CD4-positive, alpha-beta T cell (primary cell): ENCODE measurements at regions not wholly inside any gene's neighbourhood (a gene's known extent, or its start where the extent isn't known, plus 50 kb on each side); places are given as distances from the start of the nearest gene placed in this dataset.

Experiments
- ATAC-seq: fragments of 200-7000 bp; cut with Tn5 transposase; one replicate; pipeline ENCODE4 v1.10.0; 2022; ENCODE audit warnings: mild to moderate bottlenecking; ENCODE audit not compliant: poor library complexity
- CTCF ChIA-PET: fragments of 350-600 bp; sonication (Branson Sonifier 250); formaldehyde crosslinking; loops from one replicate; lab custom pipeline; 2021; ENCODE audit warnings: antibody characterized with exemption, inconsistent platforms; lab: Charles Lee
- POLR2A ChIA-PET: fragments of 350-600 bp; sonication (Branson Sonifier 250); formaldehyde crosslinking; loops from one replicate; lab custom pipeline; 2021; ENCODE audit warnings: antibody characterized with exemption, inconsistent platforms; lab: Charles Lee
- DNase-seq, 14 experiments: peaks; one replicate each; pipeline ENCODE4 v3.0.0-alpha.2; 2013 to 2020; ENCODE audit warnings: mixed read lengths in 2 of 14
- H3K27ac ChIP-seq, 2 donors: one replicate each; pipeline versions ENCODE4 v1.5.1 to v1.7.0; 2013; ENCODE audit warnings: low read length in 2 of 2, low read depth in 1 of 2, mild to moderate bottlenecking in 1 of 2
- H3K27me3 ChIP-seq, 2 experiments: 1 replicate in 1 of 2; 2 replicates in 1 of 2; pipeline versions ENCODE4 v1.6.1 to v1.7.0; 2013; ENCODE audit warnings: low read length in 2 of 2, control low read depth in 1 of 2, mild to moderate bottlenecking in 1 of 2, moderate library complexity in 1 of 2; ENCODE audit not compliant: insufficient read depth in 2 of 2, control insufficient read depth in 1 of 2
- H3K36me3 ChIP-seq: one replicate; pipeline ENCODE4 v1.6.1; 2013; ENCODE audit warnings: low read length, control low read depth; ENCODE audit not compliant: insufficient read depth
- H3K4me1 ChIP-seq: one replicate; pipeline ENCODE4 v1.6.1; 2013; ENCODE audit warnings: low read length, control low read depth; ENCODE audit not compliant: insufficient read depth
- H3K4me3 ChIP-seq: one replicate; pipeline ENCODE4 v1.5.1; 2013; ENCODE audit warnings: mild to moderate bottlenecking, low read length, moderate library complexity
- H3K9me3 ChIP-seq, 2 experiments: 1 replicate in 1 of 2; 2 replicates in 1 of 2; pipeline versions ENCODE4 v1.6.1 to v1.7.0; 2013; ENCODE audit warnings: low read length in 2 of 2, mild to moderate bottlenecking in 2 of 2, control low read depth in 1 of 2, moderate library complexity in 1 of 2; ENCODE audit not compliant: control insufficient read depth in 1 of 2, insufficient read depth in 1 of 2
- H3K27ac Mint-ChIP-seq: one replicate; pipeline ENCODE4 v1.8.0; 2020; ENCODE audit warnings: mixed read lengths
- H3K27me3 Mint-ChIP-seq: one replicate; pipeline ENCODE4 v1.8.0; 2021; ENCODE audit warnings: mixed read lengths
- H3K36me3 Mint-ChIP-seq: one replicate; pipeline ENCODE4 v1.8.0; 2021; ENCODE audit warnings: low read depth, mixed read lengths
- H3K4me1 Mint-ChIP-seq: one replicate; pipeline ENCODE4 v1.8.0; 2021; ENCODE audit warnings: low read depth, mixed read lengths
- H3K4me3 Mint-ChIP-seq: one replicate; pipeline ENCODE4 v1.8.0; 2020; ENCODE audit warnings: mild to moderate bottlenecking, mixed read lengths
- H3K9me3 Mint-ChIP-seq: one replicate; pipeline ENCODE4 v1.8.0; 2020; ENCODE audit warnings: mixed read lengths
- intact Hi-C, 2 experiments: fragments of 100-400 bp; cut with DNase I in 1 of 2; cut with micrococcal nuclease in 1 of 2; formaldehyde crosslinking; loops; one replicate each; pipeline versions ENCODE4 v1.15.1 to v1.9.0; 2023 to 2025; cut with DNase I, micrococcal nuclease
- TF ChIP-seq, protein P1 (sequence below): fragments of 200-600 bp; IDR thresholded peaks from one replicate; pipeline ENCODE4 v1.8.0; 2022; ENCODE audit warnings: antibody characterized with exemption, mild to moderate bottlenecking

DNA sequence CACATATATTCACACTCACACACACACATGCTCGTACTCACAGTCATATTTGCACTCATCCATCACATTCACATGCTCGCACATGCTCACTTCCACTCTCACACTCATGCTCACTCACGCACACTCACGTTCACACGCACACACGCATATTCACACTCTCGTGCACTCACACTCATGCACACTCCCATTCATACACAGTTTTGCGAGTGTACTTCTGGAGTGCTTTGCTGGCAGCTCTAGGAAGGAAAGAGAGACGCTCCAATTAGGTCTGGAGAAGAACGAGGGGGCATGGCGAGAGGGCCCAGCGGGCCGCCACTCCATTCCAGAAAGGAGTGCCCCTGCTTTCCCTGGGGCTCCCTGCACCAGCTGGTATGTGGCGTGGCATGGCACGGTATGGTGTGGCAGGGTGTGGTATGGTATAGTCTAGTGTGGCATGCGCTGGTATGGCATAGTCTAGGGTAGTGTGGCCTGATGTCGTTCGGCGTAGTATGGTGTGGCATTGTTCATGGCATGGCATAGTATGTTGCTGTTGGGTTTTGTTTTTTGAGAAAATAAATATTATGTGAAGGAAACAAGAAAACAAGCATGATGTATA is 216.8 kb upstream of the CDYL start:
- no peaks in the 10 kb centered on the region for H3K9me3 Mint-ChIP-seq
- no peaks in the 10 kb centered on the region for H3K9me3 ChIP-seq
- H3K36me3 ChIP-seq = no peaks in the 10 kb centered on the region
- ATAC-seq = no peak
- H3K4me3 ChIP-seq = no peak overlapping the region
- no peaks in the 10 kb centered on the region for H3K4me1 ChIP-seq
- H3K27ac Mint-ChIP-seq = no peak overlapping the region
- TF ChIP-seq, protein P1, sequence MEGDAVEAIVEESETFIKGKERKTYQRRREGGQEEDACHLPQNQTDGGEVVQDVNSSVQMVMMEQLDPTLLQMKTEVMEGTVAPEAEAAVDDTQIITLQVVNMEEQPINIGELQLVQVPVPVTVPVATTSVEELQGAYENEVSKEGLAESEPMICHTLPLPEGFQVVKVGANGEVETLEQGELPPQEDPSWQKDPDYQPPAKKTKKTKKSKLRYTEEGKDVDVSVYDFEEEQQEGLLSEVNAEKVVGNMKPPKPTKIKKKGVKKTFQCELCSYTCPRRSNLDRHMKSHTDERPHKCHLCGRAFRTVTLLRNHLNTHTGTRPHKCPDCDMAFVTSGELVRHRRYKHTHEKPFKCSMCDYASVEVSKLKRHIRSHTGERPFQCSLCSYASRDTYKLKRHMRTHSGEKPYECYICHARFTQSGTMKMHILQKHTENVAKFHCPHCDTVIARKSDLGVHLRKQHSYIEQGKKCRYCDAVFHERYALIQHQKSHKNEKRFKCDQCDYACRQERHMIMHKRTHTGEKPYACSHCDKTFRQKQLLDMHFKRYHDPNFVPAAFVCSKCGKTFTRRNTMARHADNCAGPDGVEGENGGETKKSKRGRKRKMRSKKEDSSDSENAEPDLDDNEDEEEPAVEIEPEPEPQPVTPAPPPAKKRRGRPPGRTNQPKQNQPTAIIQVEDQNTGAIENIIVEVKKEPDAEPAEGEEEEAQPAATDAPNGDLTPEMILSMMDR = no peak
- H3K4me3 Mint-ChIP-seq = no peak overlapping the region
- peaks cover 8% of the 10 kb centered on the region for H3K27me3 Mint-ChIP-seq
- DNase-seq = no peak
- POLR2A ChIA-PET = no interaction called here
- H3K27me3 ChIP-seq = no peaks in the 10 kb centered on the region
- H3K4me1 Mint-ChIP-seq = no peaks in the 10 kb centered on the region
- CTCF ChIA-PET = no interaction called here
- intact Hi-C loops = no loop called here
- no peaks in the 10 kb centered on the region for H3K36me3 Mint-ChIP-seq
- no peak overlapping the region for H3K27ac ChIP-seq

GRCh38 chr6:4554645-4555044 is 221.6 kb upstream of the CDYL start:
- peaks cover 0 to 3% of the 10 kb centered on the region in 2 experiments for H3K27me3 ChIP-seq
- ChIA-PET POLR2A (no interaction called here), CTCF (no interaction called here)
- no peak overlapping the region for H3K27ac Mint-ChIP-seq
- DNase-seq = no peak
- ATAC-seq = no peak
- H3K4me1 Mint-ChIP-seq = no peaks in the 10 kb centered on the region
- no peak overlapping the region for H3K27ac ChIP-seq
- no peak overlapping the region for H3K4me3 Mint-ChIP-seq
- peaks cover 21% of the 10 kb centered on the region for H3K27me3 Mint-ChIP-seq
- TF ChIP-seq, protein P1 = no peak
- no peaks in the 10 kb centered on the region for H3K36me3 ChIP-seq
- H3K36me3 Mint-ChIP-seq = no peaks in the 10 kb centered on the region
- peaks cover 0 to 11% of the 10 kb centered on the region in 2 experiments for H3K9me3 ChIP-seq
- intact Hi-C loops = no loop called here
- no peaks in the 10 kb centered on the region for H3K9me3 Mint-ChIP-seq
- no peak overlapping the region for H3K4me3 ChIP-seq
- no peaks in the 10 kb centered on the region for H3K4me1 ChIP-seq

DNA sequence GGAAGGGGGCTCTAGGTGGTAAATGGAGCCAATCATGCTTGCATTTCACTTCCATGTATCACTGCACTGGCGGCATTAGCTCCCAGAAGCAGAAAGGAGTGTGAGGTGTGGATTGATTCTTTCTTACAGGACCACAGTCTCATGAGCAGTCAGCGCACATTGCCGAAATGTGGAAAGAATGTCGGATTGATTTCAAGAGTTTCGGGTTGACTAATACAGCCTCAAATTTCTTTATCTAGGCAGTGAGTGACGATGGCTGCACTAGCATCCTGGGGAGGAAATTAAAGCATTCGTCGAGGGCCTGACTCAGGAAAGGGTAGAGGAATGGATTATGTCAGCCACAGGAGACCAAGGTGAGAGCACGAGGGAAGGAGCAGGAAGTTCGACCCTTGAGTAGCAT is 222.8 kb upstream of the CDYL start:
- DNase-seq = no peak
- H3K4me1 ChIP-seq = no peaks in the 10 kb centered on the region
- peaks cover 0 to 3% of the 10 kb centered on the region in 2 experiments for H3K27me3 ChIP-seq
- H3K9me3 ChIP-seq = peaks cover 0 to 14% of the 10 kb centered on the region in 2 experiments
- ChIA-PET POLR2A (no interaction called here), CTCF (no interaction called here)
- Mint-ChIP-seq H3K4me3 (no peak overlapping the region), H3K27me3 (peaks cover 21% of the 10 kb centered on the region), H3K4me1 (no peaks in the 10 kb centered on the region), H3K36me3 (no peaks in the 10 kb centered on the region), H3K27ac (no peak overlapping the region), H3K9me3 (no peaks in the 10 kb centered on the region)
- H3K36me3 ChIP-seq = no peaks in the 10 kb centered on the region
- H3K27ac ChIP-seq = no peak overlapping the region
- ATAC-seq = no peak
- TF ChIP-seq, protein P1 = no peak
- H3K4me3 ChIP-seq = no peak overlapping the region
- intact Hi-C loops = no loop called here
